T1000 (cell line): ENCODE measurements at regions not wholly inside any gene's neighbourhood (a gene's known extent, or its start where the extent isn't known, plus 50 kb on each side); places are given as distances from the start of the nearest gene placed in this dataset.
"Not testable (repeated sequence)": the region's sequence is repeated elsewhere in the genome, so short reads cannot be mapped to it uniquely, and the experiment has no call there.

Experiments
- DNase-seq: peaks from one replicate; lab custom pipeline; 2025; ENCODE audit warnings: mixed read lengths; lab: John Stamatoyannopoulos, UW

GRCh38 chr7:20466543-20467021 lies 135.9 kb downstream of the ITGB8 start:
- DNase-seq: no peak

- no peak for DNase-seq
These were observed 139.4 kb downstream of the ITGB8 start for GRCh38 chr7:20470082-20470481.

- DNase-seq: no peak
These were observed 140.0 kb downstream of the ITGB8 start for GRCh38 chr7:20470726-20471125.

GRCh38 chr7:20474249-20474648 lies 141.2 kb upstream of the ABCB5 start:
- no peak for DNase-seq

DNA sequence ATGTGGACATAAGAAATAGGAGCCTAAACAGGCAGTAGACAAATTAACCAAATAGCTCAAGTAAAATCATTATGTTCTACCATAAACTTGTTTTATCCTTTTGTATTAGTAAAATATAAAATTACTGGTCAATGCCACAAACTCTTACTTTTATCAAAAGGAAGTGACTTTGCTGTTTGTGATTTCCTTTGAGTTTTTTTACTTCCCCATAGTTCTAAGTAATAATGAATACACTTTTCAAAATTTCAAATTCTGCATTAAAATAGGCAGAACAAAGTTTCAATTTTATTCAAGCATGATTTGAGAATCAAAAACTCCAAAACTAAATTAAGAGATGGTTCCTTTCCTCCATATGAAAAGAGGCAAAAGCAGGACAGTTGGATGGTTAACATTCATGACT lies 139.7 kb upstream of the ABCB5 start:
- no peak for DNase-seq

GRCh38 chr7:20477067-20477466 lies 138.4 kb upstream of the ABCB5 start:
- DNase-seq: no peak

DNA sequence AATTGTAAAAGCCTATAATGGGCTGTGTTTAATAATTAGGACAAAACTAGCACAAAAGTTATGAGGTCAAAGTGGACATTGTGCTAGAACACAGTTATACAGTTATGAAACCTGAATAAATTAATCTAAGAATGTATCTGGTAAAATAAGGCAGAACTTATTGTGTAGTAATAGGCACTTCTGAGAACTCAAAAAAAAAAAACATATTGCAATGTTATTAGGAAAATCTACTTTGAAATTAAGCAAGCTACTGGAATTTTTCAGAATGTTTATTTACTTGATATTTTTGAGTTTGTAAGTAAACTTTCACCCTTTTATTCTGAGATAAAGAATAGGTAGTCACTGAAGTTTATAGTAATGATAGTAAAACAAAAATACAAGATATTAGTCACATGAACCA lies 135.8 kb upstream of the ABCB5 start:
- no peak for DNase-seq

DNA sequence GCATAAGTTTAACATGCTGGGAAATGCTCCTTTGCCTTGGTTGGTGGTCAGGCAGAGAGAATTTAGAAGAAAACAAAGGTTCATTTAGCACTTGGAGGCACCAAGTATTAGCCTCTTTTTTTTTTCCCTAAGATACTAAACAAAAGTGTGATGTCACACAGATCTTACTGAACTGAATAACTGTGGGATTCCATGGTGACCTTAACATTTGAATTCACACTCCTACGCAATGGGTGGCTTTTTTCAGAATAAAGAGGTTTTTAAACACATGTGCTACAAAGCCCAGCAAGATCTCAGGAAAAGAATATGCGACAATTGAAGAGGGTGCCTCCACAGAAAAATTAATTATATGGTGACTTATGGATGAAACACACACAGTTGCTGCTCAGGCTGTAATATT lies 133.4 kb upstream of the ABCB5 start:
- no peak for DNase-seq

DNA sequence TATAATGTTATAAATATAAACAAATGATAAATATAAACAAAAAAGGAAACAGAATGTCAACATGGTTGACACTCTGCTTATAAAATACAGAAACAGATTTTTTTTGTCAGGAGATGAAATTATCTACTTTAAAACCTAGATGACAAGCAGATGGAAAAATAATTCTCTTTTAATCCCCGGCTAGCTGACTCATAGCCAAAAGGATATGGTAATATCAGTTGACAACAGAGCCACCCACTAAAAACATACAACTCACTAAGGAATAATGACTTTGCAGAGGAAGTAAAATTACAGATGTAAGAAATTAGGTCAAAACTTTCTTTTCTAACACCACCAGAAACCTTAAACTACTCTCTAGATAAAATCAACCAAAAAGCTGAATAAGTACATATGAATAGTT lies 131.1 kb upstream of the ABCB5 start:
- no peak for DNase-seq

GRCh38 chr7:20488850-20489249 lies 126.6 kb upstream of the ABCB5 start:
- no peak for DNase-seq

GRCh38 chr7:20491284-20491683 lies 124.2 kb upstream of the ABCB5 start:
- DNase-seq: no peak

DNA sequence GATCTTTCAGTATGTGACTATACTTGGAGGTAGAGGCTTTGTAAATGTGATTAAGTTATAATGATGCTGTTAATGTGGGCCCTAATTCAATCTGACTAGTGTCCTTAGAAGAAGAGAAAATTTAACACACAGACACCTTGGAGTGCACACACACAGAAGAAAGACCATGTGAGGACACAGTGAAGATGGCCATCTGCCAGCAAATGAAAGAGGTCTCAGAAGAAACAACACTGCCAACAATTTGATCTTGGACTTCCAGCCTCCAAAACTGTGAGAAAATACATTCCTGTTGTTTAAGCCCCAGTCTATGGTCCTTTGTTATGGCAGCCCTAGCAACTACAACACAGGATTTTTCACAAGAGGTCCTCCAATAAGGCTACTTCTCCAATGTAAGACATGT lies 120.9 kb upstream of the ABCB5 start:
- DNase-seq: no peak

DNA sequence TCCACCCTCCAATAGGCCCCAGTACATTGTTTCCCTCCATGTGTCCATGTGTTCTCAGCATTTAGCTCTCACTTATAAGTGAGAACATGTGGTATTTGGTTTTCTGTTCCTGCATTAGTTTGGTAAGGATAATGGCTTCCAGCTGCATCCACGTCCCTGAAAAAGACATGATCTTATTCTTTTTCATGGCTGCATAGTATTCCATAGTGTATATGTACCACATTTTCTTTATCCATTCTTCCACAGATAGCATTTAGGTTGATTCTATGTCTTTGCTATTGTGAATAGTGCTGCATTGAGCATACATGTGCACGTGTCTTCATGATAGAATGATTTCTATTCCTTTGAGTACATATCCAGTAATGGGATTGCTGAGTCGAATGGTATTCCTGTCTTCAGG lies 114.0 kb upstream of the ABCB5 start:
- DNase-seq: not testable (repeated sequence)

DNA sequence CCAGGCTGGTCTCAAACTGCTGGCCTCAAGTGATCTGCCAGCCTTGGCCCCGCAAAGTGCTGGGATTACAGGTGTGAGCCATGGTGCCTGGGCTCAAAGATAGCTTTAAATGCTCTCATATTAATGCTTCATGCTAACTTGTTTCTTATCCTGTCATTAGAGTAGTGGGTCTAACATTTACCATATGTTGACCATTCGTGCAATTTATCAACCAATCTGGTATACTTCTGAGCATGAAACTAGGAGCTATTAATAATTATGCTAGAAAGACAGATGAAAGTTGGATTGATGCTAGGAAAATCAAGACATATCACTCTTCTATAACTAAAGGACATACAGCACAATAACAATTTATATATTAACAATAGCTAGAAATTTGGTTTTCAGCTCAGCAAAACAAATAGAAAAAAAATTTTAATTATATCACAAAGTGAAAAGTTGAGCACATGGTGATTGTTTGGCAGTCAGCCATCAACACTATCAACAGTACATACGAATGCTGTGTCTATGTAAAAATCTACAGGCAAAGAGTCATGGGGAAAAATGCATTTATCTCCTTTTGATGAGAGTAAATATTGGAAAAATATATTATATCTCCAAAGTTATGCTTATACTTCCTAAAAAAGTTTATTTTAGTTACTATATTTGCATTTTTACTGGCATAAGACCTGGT lies 112.1 kb upstream of the ABCB5 start:
- DNase-seq: no peak

- DNase-seq: no peak
These were observed 111.4 kb upstream of the ABCB5 start for GRCh38 chr7:20504060-20504459.

DNA sequence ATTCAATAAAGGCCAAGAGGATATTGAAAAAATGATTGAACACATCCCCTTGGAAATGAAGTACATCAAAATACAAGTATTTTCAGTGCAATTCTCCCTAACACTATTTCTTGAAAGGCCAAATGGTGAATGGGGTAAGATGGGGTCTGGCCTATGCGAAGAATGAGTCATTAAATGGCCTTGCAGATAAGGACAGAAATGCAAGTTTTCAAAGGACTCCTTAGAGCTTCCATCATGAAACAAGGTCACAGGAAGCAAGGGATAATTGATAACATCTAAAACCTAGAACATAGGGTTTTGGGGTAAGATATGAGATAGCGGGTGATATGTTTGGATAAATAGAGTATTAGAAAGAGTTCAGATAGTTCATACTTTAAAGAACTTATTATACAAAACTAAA lies 109.3 kb upstream of the ABCB5 start:
- DNase-seq: no peak

GRCh38 chr7:20507157-20507556 lies 108.3 kb upstream of the ABCB5 start:
- DNase-seq: no peak

GRCh38 chr7:20508109-20508508 lies 107.4 kb upstream of the ABCB5 start:
- DNase-seq: no peak

- DNase-seq: no peak
These were observed 105.4 kb upstream of the ABCB5 start for GRCh38 chr7:20509892-20510572.

GRCh38 chr7:20510573-20510900 lies 104.9 kb upstream of the ABCB5 start:
- no peak for DNase-seq

DNA sequence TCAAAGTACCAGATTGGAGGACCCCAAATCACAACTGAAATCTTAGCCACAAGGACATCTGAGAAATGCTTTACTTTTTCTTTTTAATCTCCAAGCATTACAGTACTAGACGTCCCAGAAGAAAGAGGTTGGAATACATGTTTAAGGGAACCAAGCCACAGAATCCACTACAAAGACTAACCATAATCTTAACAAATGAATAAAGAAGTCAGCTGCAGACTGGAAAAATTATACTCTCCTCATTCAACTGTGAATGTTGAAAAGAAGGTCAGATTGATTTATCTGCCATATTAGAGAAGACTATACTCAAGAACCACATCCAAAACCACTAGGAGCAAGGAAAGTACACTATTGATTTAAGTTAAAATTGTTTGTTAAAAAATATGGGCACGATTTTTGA lies 102.1 kb upstream of the ABCB5 start:
- DNase-seq: no peak

DNA sequence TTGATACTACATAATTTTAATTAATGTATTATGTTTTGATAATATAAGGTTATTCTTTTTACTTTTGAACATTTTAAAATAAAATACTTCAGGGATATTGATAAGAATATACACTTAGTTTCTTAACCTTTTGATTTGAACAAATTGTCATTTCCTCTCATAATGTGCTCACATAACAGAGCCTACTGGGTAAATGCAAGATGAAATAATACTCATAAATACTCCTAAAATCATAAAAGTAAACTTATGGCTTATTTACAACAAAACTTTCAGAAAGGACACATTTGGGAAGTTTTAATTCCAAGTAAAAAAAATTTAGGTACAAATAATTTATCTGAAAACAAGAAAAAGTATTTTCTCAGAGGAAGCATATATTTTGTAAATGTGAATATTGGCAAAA lies 101.6 kb upstream of the ABCB5 start:
- no peak for DNase-seq

DNA sequence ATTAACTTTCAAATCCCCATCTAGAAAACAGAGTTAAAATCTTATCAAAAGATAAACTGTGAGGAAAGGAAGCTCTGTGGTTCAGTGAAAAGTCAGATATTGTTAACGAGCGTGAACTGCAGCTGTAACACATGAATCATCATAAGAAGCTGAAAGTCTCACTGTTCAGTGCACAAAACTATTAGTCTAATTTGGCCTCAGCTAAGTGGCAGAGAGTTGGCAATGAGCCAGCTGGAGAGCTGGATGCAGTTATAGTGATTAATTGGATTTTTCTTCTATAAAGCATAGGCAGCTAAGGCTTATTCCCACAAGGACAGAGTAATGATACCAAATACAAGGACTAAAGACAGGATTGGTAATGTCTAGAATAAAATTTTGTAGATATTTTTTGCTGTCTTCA lies 101.1 kb upstream of the ABCB5 start:
- no peak for DNase-seq

DNA sequence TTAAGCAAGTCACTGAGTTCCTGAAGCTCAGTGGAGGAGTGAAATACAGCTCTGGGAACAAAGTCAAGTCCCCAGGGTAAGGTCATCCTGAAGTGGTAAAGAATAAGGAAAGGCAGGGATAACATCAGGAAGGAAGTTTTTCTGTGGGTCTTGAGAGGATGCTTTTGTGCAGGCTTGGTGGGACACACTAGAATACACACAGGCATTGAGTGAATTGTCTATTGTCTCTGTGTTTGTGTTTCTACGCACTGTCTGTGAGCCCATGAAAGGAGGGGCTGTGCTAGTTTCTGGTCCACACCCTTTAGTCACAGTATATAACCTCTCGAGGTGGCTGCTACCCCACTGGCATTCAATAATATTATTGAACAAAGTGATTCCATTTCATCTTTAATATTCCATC lies 95.8 kb upstream of the ABCB5 start:
- DNase-seq: no peak
